GM19452 (cell line): ENCODE measurements at regions not wholly inside any gene's neighbourhood (a gene's known extent, or its start where the extent isn't known, plus 50 kb on each side); places are given as distances from the start of the nearest gene placed in this dataset.
"Not testable (repeated sequence)": the region's sequence is repeated elsewhere in the genome, so short reads cannot be mapped to it uniquely, and the experiment has no call there.

Source experiments
- ATAC-seq: cut with Tn5 transposase; IDR thresholded peaks from one replicate; pipeline ENCODE4 v1.9.1; 2021; ENCODE audit not compliant: unreplicated experiment

- no peak for ATAC-seq
Observed at GRCh38 chr20:48146308-48146707, 361.0 kb upstream of the SULF2 start.

DNA sequence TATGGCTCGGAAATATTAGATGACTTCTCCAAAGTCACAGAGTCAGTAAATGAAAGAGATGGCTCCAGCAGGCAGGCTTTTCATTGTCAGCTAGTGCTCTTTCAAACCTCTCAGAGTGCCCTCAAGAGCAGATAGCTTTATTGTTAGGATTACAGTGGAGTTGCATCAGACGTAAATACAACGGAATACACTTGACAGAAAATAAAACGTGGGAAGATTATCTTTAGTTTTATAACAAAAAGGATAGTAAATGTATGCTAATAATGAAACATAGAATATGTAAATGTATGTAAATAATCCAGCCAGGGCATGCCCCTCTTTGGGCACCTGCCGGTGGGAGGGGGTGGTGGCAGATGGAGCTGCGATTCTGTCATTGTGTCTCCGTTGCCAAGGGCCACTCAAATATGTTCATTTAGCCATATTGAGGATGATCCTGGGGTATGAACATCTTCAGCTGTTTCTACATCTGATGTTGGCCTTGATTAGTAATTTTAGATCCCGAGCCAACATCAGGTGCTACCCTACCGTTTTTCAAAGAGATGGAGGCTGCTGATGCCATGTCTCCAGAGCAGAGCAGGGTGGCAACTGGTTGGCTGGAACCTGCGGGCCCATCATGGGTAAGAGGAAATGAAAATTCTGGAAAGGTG, 358.3 kb upstream of the SULF2 start:
- no peak for ATAC-seq

- no peak for ATAC-seq
Observed at GRCh38 chr20:48142516-48142773, 357.2 kb upstream of the SULF2 start.

DNA sequence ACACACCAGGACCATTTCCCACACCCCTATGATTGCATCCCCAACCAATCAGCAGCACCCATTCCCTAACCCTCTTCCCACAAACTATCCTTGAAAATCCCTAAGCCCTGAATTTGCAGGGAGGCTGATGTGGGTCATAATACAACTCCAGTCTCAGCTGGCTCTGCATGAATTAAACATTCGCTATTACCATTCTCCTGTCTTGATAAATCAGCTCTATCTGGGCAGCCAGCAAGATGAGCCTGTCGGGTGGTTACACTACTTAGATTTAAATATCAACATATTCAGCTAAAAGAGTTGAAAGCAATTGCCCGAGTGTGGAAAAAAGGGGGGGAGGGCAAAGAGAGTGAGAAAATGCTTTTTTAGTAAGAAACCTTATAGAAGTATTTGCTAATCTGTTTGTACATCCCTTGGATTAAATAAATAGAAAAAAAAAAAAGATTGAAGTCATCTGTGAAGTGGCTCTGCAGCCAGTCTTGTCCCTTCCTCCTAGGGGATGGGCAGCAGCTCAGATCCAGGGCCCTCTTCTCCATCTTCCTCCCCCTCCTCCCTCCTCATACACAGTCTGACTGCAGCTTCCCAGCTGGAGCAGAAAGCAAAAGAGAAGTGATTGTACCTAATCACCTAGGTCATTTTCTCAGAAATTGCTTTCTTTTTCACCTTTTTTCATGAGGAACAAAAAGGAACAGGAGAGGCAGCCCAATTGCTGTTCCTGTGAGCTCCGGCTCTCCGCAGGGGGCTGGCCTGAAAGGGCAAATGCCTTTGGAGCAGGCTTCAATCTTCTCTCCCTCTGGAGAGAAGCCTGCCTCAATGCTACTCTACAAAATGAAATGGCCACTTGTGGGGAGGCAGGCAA, 356.6 kb upstream of the SULF2 start:
- ATAC-seq, result no peak

GRCh38 chr20:48139262-48140041, 354.2 kb upstream of the SULF2 start:
- no peak for ATAC-seq

DNA sequence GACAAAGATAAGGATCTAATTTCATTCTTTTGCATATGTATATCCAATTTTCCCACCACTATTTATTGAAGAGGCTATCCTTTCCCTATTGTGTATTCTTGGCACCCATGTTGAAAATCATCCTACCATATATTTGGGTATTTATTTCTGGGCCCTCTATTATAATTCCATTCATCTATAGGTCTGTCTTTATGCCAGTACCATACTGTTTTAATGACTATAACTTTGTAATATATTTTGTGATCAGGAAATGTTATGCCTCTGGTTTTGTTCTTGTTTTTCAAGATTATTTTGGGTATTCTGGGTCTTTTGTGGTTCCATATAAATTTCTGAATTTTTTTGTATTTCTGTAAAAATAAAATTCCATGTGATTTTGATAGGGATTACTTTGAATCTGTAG, 347.6 kb upstream of the SULF2 start:
- ATAC-seq, result no peak

DNA sequence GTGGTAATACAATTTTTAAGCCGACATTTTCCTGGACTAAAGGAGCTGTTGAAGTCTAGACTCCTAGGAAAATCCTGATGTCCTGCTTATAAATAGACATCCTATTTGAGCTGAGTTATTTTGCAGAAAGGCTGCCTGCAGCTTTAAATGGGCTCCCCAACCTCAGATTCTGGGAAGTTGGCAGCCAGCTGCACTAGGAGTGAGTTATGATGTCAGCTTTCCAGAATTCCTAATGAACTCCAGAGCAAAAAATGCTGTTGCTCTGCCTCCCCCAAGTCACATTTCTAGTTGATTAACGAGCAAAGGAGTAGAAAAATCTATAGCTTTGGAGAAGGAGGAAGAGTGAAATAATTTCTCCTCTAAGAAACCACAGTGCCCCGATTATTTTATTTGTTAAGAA, 346.3 kb upstream of the SULF2 start:
- no peak for ATAC-seq

DNA sequence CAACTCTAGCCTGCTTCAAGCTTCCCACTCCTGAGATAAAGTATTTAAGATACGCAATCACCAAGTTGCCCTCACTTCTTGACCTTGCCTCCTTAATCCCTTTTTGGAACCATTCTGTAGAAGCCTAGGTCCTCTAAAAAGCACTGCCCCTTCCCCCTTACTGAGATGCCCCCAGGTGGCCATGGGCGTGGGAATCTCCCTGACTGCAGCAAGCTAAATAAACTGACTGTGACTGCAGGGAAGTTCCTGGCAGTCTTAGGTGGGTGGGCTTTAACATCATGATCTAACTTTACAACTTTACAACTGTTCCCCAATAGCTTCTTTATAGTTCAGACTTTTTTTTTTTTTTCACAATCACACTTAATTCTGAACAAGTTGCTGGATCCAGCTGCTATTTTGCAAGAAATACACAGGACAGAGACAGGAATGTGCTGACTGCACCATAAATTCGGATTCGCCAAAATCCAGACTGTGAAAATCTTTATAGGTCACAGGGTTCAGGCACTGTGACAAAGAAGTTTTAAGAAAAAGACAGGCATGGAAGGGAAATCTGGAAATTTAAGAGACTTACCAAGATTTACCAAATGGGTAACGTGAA, 344.2 kb upstream of the SULF2 start:
- ATAC-seq, result no peak

DNA sequence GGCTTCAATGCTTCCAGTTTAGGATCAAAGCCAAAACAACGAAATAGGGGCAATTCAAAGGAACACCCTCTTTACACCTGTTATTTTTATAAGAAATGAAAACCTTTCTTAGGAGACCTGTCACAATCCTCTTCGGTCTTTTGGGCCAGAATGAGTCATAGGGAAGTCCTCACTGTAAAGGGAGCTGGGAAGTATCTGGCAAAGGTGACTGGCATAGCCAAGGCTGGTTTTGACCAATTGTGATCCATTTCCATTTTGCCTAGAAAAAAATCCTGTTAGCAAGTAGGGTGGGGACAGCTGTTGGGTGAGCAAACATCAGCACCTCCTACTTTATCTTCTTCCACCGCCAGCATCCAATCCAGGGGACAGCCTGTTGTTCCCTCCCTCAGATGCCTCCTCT, 343.2 kb upstream of the SULF2 start:
- no peak for ATAC-seq

DNA sequence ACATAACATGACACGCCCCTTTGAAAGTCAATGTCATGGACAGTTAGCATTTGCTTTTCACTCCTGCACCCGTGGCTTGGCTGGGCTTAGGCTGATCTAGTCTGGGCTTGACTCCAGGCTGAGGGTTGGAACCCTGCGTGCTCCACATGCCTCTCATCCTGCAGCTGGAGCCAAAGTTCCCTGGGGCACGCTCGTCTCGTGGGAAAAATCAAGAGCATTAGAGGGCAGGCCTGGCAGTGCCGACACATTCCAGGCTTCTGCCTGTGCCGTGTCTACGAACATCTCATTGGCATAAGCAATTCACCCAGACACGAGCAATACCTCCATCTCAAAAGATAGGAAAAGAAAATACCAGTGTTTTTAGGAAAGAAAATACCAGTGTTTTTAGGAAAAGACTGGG, 342.7 kb upstream of the SULF2 start:
- not testable (repeated sequence) for ATAC-seq

- ATAC-seq, result not testable (repeated sequence)
Observed at GRCh38 chr20:48127133-48127532, 341.9 kb upstream of the SULF2 start.

GRCh38 chr20:48126227-48126740, 341.0 kb upstream of the SULF2 start:
- ATAC-seq, result no peak

GRCh38 chr20:48124960-48125359, 339.7 kb upstream of the SULF2 start:
- ATAC-seq, result no peak

- ATAC-seq, result no peak
Observed at GRCh38 chr20:48124181-48124782, 339.0 kb upstream of the SULF2 start.

DNA sequence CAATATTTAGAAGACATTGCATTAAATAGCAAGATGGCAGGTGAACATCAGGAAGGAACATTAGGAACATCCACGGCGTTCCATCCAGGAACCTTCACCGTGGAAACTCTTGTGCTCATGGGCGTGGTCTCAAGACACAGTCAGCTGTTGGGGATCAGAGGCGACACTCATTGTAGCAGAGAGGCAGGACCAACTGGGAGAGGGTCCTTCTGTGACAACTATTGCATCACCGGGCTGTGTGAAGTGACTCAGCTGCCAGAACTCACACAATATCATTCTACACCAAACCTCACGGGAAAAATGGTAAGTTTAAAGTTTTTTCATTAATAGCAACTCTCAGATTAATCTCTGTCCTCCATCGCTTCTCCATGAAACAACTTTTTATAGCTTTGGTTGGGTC, 334.8 kb upstream of the SULF2 start:
- no peak for ATAC-seq

- ATAC-seq, result not testable (repeated sequence)
Observed at GRCh38 chr20:48119389-48119788, 334.1 kb upstream of the SULF2 start.

DNA sequence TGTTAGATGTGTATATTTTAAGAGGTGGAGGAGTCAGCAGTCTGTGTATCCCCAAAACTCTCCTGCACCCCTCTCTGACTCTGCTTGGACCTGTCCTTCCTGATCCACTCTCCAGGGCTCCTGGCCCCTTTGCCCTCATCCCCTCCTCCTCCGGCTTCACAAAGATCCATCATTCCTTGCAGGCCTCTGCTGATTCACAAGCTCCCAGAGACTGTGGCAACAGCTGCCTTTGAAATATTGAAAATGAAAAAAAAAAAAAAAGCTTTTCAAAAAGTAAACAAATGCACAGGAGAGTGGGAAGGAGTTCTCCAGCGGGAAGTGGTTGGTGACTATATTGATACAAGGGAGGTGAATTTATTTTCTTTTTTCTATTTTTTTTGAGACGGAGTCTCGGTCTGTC, 330.2 kb upstream of the SULF2 start:
- ATAC-seq, result no peak

GRCh38 chr20:48107560-48107959, 322.3 kb upstream of the SULF2 start:
- ATAC-seq, result no peak

- no peak for ATAC-seq
Observed at GRCh38 chr20:48106428-48106827, 321.1 kb upstream of the SULF2 start.

- no peak for ATAC-seq
Observed at GRCh38 chr20:48105526-48105925, 320.2 kb upstream of the SULF2 start.
